Peyer's patch (tissue), 4 donors: ENCODE measurements at regions not wholly inside any gene's neighbourhood (a gene's known extent, or its start where the extent isn't known, plus 50 kb on each side); places are given as distances from the start of the nearest gene placed in this dataset.

Experiments
- DNase-seq, 3 donors: peaks; one replicate each; pipeline ENCODE4 v3.0.0-alpha.2; 2017 to 2019
- H3K27ac ChIP-seq, 4 donors: fragments of 200-600 bp; sonication (generic); one replicate each; pipeline ENCODE4 v1.5.1; 2016 to 2019
- H3K27me3 ChIP-seq, 2 donors: fragments of 200-600 bp; sonication (generic); one replicate each; pipeline ENCODE4 v1.5.1; 2019
- H3K36me3 ChIP-seq, 3 donors: fragments of 200-600 bp; sonication (generic); one replicate each; pipeline ENCODE4 v1.5.1; 2016 to 2019
- H3K4me1 ChIP-seq, 4 donors: fragments of 200-600 bp; sonication (generic); one replicate each; pipeline ENCODE4 v1.5.1; 2016 to 2019
- H3K4me3 ChIP-seq, 4 donors: fragments of 200-600 bp; sonication (generic); 1 replicate in 3 of 4; 2 replicates in 1 of 4; pipeline ENCODE4 v1.5.1; 2016 to 2019; ENCODE audit warnings: mild to moderate bottlenecking in 1 of 4
- H3K9me3 ChIP-seq, 4 donors: fragments of 200-600 bp; sonication (generic); one replicate each; pipeline ENCODE4 v1.5.1; 2016 to 2019; ENCODE audit warnings: mild to moderate bottlenecking in 1 of 4
- POLR2A ChIP-seq, 2 donors: fragments of 450-650 bp; IDR thresholded peaks; one replicate each; pipeline ENCODE4 v1.5.1; 2017; ENCODE audit warnings: antibody characterized with exemption in 2 of 2, mild to moderate bottlenecking in 2 of 2, moderate library complexity in 2 of 2
- TF ChIP-seq, protein P1 (sequence below), 6 experiments: fragments of 450-650 bp in 4 of 6; fragments of 200-600 bp in 2 of 6; sonication (generic) in 1 of 6; IDR thresholded peaks; one replicate each; pipeline ENCODE4 v1.5.1; 2017 to 2019; ENCODE audit warnings: antibody characterized with exemption in 6 of 6, mild to moderate bottlenecking in 3 of 6, moderate library complexity in 1 of 6

DNA sequence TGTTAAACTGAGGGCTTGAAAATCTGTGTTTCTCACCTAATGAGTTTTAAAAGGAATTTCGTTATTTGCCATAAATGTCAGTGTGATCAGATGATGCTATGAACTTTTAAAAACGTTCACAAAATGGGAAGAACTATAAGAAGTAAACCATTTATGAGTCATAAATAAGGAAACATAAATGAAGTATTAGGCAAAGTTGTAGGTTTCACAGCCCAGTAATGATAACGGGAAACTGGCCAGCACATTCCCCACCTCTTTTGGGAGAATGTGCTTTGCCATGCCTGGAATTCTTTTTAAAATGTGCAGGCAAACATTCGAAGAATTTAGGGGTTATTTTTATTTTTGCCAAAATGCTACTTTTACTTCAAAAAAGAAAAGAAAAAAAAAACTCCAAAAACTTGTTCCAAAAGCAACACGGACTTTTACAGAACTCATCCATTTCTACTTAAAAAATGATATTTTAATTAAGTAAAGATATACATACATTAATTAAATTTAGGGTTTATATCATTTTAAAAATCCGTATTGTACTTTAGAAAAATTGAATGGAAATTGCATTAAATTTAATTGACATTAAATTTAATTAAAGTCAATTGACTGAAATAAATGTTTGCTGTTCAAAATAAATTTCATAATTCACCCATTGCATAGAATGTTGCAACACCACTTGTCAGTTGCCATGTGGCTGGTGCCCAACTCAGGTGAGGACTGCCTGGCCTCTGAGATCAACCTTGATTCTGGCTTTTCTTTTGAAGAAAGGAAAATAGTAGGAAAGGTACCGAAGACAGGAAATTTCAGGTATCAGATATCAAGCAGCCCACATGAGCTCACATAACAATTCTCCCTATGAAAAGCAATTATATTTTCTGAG is 1198.5 kb downstream of the EFNB2 start:
- Histone ChIP-seq H3K4me3 (no peak overlapping the region), H3K9me3 (no peaks in the 10 kb centered on the region), H3K36me3 (no peaks in the 10 kb centered on the region), H3K27ac (no peak overlapping the region), H3K4me1 (no peaks in the 10 kb centered on the region), H3K27me3 (no peaks in the 10 kb centered on the region)
- DNase-seq: no peak
- TF ChIP-seq, protein P1, sequence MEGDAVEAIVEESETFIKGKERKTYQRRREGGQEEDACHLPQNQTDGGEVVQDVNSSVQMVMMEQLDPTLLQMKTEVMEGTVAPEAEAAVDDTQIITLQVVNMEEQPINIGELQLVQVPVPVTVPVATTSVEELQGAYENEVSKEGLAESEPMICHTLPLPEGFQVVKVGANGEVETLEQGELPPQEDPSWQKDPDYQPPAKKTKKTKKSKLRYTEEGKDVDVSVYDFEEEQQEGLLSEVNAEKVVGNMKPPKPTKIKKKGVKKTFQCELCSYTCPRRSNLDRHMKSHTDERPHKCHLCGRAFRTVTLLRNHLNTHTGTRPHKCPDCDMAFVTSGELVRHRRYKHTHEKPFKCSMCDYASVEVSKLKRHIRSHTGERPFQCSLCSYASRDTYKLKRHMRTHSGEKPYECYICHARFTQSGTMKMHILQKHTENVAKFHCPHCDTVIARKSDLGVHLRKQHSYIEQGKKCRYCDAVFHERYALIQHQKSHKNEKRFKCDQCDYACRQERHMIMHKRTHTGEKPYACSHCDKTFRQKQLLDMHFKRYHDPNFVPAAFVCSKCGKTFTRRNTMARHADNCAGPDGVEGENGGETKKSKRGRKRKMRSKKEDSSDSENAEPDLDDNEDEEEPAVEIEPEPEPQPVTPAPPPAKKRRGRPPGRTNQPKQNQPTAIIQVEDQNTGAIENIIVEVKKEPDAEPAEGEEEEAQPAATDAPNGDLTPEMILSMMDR (IDR thresholded peaks at IDR 0.05): no peak
- TF ChIP-seq POLR2A (IDR thresholded peaks at IDR 0.05): no peak

DNA sequence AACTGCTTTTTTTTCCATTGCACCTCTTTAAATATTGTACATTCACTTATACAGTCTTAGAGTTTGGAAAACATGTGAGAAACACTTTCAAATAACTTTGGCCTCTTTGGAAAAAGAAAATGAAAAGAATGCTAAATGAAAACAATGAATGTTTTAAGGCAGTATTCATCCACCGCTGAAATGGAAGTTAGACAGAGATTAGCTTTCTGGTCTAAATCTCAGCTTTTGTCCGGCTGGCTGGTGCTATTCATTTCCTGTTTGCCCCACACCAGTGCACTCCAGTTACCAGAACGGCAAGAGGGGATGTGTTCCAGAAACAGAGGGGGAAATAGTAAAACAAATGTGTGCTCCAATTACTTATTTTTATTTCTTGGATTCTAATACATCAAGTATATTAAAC is 1201.3 kb downstream of the EFNB2 start:
- no peaks in the 10 kb centered on the region for H3K9me3 ChIP-seq
- no peak for DNase-seq
- no peak overlapping the region for H3K4me3 ChIP-seq
- no peaks in the 10 kb centered on the region for H3K27me3 ChIP-seq
- TF ChIP-seq, protein P1 (IDR thresholded peaks at IDR 0.05): no peak
- no peak for TF ChIP-seq POLR2A (IDR thresholded peaks at IDR 0.05)
- no peaks in the 10 kb centered on the region for H3K36me3 ChIP-seq
- H3K27ac ChIP-seq: no peak overlapping the region
- no peaks in the 10 kb centered on the region for H3K4me1 ChIP-seq

DNA sequence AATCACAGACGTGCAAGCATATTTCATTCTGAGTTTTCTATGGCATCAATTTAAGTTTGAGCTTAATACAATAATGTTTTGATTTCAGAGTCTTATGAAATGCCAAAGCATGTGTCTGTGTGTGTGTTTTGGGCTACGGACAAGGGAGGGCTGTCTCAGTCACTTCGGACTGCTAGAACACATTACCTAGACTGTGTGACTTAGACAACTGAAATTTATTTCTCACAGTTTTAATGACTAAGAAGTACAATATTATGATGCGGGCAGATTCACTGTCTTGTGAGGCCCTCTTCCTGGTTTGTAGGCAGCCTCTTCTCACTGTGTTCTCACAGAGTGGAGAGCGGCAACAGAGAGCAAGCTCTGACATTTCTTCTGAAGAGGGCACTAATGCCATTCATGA is 1202.0 kb downstream of the EFNB2 start:
- DNase-seq: no peak
- H3K27ac ChIP-seq: no peak overlapping the region

DNA sequence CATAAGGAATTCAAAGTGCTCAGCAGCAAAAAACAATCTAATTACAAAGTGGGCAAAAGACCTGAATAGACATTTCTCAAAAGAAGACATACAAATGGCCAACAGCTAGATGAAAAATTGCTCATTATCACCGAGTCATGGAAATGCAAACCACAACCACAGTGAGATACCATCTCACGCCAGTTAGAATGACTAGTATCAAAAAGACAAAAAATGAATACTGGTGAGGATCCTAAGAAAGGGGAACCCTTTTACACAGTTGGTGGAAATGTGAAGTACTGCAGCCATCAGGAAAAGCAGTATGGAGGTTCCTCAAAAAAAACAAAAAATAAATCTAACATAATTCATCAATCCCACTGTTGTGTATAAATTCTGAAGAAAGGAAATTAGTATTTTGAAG is 1206.1 kb downstream of the EFNB2 start:
- Histone ChIP-seq H3K4me3 (no peak overlapping the region), H3K4me1 (no peaks in the 10 kb centered on the region), H3K36me3 (no peaks in the 10 kb centered on the region), H3K9me3 (no peaks in the 10 kb centered on the region), H3K27ac (no peak overlapping the region), H3K27me3 (no peaks in the 10 kb centered on the region)
- no peak for DNase-seq
- TF ChIP-seq POLR2A (IDR thresholded peaks at IDR 0.05): no peak
- TF ChIP-seq, protein P1 (IDR thresholded peaks at IDR 0.05): no peak

More for the DNA sequence above, 1202.0 kb downstream of the EFNB2 start:
- Histone ChIP-seq H3K27me3 (no peaks in the 10 kb centered on the region), H3K4me1 (no peaks in the 10 kb centered on the region), H3K4me3 (no peak overlapping the region), H3K36me3 (no peaks in the 10 kb centered on the region), H3K9me3 (no peaks in the 10 kb centered on the region)
- TF ChIP-seq, protein P1 (IDR thresholded peaks at IDR 0.05): no peak
- TF ChIP-seq POLR2A (IDR thresholded peaks at IDR 0.05): no peak

DNA sequence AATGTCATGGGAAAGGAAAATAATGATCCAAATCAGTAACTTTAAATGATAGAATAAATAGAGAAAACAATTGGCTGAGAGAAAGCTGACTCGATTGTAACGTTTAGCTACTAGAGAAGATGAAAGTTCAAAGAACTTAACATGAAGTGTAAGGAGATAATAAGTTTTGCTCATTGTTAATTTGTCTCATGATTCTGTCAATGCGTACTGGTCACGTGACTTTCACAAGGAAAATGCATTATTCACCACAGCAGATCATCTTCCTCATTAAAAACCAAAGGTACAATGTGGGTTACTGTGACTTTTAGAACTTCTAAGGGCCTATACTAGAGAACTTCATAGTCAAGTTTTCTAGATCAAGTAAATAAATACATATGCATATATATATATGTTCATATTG is 1207.2 kb downstream of the EFNB2 start:
- Histone ChIP-seq H3K27me3 (no peaks in the 10 kb centered on the region), H3K36me3 (no peaks in the 10 kb centered on the region), H3K9me3 (no peaks in the 10 kb centered on the region), H3K27ac (no peak overlapping the region), H3K4me3 (no peak overlapping the region), H3K4me1 (no peaks in the 10 kb centered on the region)
- DNase-seq: no peak
- TF ChIP-seq, protein P1 (IDR thresholded peaks at IDR 0.05): no peak
- no peak for TF ChIP-seq POLR2A (IDR thresholded peaks at IDR 0.05)
